DND-41 (cell line): ENCODE measurements at regions not wholly inside any gene's neighbourhood (a gene's known extent, or its start where the extent isn't known, plus 50 kb on each side); places are given as distances from the start of the nearest gene placed in this dataset.

Experiments
- EZH2 ChIP-seq: IDR thresholded peaks from 3 replicates; pipeline ENCODE4 v1.6.1; 2012; ENCODE audit warnings: borderline replicate concordance, low read depth, mild to moderate bottlenecking, moderate library complexity, low read length, inconsistent platforms; ENCODE audit not compliant: severe bottlenecking
- TF ChIP-seq, protein P1 (sequence below): IDR thresholded peaks from 2 replicates; pipeline ENCODE4 v1.5.1; 2012; ENCODE audit warnings: borderline replicate concordance, low read length, moderate library complexity, mild to moderate bottlenecking; ENCODE audit not compliant: poor library complexity, severe bottlenecking; ENCODE audit errors: extremely low read depth

DNA sequence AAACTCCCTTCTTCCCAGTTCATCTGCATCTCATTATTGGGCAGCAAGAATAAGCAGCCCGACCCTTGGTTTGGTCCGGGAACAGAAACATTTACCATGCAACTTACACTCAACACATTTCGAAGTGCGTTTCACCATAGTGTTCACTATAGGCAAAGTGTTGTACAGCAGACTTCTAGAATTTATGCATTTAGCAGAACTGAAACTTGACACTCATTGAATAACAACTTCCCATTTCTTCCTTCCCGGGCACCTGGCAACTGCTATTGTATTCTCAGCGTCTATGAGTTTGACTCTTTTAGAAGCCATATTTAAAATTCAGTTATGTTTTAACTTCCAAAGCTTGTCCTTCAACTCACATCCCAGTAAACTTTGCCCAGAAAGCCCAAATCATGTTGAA lies 840.6 kb downstream of the NLGN4X start:
- TF ChIP-seq, protein P1, sequence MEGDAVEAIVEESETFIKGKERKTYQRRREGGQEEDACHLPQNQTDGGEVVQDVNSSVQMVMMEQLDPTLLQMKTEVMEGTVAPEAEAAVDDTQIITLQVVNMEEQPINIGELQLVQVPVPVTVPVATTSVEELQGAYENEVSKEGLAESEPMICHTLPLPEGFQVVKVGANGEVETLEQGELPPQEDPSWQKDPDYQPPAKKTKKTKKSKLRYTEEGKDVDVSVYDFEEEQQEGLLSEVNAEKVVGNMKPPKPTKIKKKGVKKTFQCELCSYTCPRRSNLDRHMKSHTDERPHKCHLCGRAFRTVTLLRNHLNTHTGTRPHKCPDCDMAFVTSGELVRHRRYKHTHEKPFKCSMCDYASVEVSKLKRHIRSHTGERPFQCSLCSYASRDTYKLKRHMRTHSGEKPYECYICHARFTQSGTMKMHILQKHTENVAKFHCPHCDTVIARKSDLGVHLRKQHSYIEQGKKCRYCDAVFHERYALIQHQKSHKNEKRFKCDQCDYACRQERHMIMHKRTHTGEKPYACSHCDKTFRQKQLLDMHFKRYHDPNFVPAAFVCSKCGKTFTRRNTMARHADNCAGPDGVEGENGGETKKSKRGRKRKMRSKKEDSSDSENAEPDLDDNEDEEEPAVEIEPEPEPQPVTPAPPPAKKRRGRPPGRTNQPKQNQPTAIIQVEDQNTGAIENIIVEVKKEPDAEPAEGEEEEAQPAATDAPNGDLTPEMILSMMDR = no peak
- TF ChIP-seq EZH2 = no peak
